ENCODE measurements at regions not wholly inside any gene's neighbourhood (a gene's known extent, or its start where the extent isn't known, plus 50 kb on each side); places are given as distances from the start of the nearest gene placed in this dataset.
"Not testable (repeated sequence)": the region's sequence is repeated elsewhere in the genome, so short reads cannot be mapped to it uniquely, and the experiment has no call there.

DNA sequence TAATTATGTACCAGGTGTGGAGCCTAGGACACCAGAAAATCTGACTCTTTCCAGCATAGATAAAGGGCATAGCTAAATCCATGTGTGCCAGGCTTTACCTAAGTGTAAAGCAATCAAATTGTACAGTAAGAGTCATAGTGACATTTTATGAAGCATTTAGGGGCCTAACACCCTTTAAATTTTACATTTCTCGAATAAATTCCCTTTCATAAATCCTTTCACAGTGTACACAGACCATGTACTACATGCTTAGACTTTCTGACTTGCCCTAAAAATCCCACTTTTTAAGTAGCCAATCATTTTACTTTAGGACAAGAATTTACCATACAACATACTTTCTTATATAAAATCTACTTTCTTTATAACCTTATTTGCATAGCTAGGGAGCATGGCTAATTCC lies 727.6 kb upstream of the LUZP2 start:
- DNase-seq (ENCODE audit: low spot score in 2 of 2): no peak
- intact Hi-C loops (cut with DNase I; ENCODE audit: low total_unique reads): no loop called here
- H3K4me3 ChIP-seq (ENCODE audit: low read depth, poor library complexity, severe bottlenecking): no peak overlapping the region
- 76 to 83% methylated on average over 1 of the region's 1 CpG for WGBS, 2 donors
- no peak for TF ChIP-seq POLR2A (IDR thresholded peaks at IDR 0.05)
- TF ChIP-seq, protein P1, sequence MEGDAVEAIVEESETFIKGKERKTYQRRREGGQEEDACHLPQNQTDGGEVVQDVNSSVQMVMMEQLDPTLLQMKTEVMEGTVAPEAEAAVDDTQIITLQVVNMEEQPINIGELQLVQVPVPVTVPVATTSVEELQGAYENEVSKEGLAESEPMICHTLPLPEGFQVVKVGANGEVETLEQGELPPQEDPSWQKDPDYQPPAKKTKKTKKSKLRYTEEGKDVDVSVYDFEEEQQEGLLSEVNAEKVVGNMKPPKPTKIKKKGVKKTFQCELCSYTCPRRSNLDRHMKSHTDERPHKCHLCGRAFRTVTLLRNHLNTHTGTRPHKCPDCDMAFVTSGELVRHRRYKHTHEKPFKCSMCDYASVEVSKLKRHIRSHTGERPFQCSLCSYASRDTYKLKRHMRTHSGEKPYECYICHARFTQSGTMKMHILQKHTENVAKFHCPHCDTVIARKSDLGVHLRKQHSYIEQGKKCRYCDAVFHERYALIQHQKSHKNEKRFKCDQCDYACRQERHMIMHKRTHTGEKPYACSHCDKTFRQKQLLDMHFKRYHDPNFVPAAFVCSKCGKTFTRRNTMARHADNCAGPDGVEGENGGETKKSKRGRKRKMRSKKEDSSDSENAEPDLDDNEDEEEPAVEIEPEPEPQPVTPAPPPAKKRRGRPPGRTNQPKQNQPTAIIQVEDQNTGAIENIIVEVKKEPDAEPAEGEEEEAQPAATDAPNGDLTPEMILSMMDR (IDR thresholded peaks at IDR 0.05): no peak

DNA sequence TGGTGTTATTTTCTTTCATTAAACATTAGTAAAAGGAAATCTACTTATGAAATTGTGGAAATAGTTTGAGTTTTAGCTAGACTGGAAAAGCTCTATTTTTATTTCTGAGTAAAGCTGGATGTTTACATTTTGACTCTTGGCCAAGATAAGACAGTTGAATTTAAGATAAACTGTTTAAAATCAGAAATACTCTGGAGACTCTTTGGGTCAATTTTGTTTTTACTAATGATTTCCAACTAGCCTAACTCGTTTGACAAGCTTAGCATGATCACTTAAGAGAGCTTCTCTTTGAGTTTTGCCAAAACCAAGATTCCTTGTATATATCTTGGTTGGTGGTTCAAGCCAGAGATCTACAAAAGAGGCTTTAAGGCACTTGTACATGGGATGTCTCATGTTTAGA lies 724.8 kb upstream of the LUZP2 start:
- no peak for DNase-seq (ENCODE audit: low spot score in 2 of 2)
- intact Hi-C loops (cut with DNase I; ENCODE audit: low total_unique reads): no loop called here
- no peak overlapping the region for H3K4me3 ChIP-seq (ENCODE audit: low read depth, poor library complexity, severe bottlenecking)
- WGBS, 2 donors: 26% methylated on average over 1 of the region's 1 CpG
- TF ChIP-seq, protein P1 (IDR thresholded peaks at IDR 0.05): no peak
- TF ChIP-seq POLR2A (IDR thresholded peaks at IDR 0.05): no peak

DNA sequence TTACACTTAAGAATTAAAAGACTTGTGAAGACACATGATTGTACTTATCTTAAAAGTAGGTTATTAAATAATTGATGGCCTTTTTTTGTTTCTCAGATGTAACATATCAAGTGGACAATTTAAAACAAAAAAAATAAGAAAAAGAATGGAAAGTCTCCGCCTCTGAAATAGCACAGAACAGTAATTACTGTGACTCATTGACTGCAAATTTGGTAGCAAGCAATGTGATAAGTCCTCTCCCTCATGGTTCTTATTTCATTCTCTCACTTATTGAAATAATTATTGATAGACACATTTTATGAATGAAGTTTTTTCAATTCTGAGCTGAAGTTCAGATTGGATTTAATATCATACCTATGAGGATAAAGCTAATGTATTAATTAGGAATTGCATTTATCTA lies 717.9 kb upstream of the LUZP2 start:
- 59 to 60% methylated on average over 1 of the region's 1 CpG for WGBS, 2 donors
- DNase-seq (ENCODE audit: low spot score in 2 of 2): no peak
- TF ChIP-seq, protein P1 (IDR thresholded peaks at IDR 0.05): no peak
- TF ChIP-seq POLR2A (IDR thresholded peaks at IDR 0.05): no peak
- intact Hi-C loops (cut with DNase I; ENCODE audit: low total_unique reads): no loop called here
- no peak overlapping the region for H3K4me3 ChIP-seq (ENCODE audit: low read depth, poor library complexity, severe bottlenecking)

DNA sequence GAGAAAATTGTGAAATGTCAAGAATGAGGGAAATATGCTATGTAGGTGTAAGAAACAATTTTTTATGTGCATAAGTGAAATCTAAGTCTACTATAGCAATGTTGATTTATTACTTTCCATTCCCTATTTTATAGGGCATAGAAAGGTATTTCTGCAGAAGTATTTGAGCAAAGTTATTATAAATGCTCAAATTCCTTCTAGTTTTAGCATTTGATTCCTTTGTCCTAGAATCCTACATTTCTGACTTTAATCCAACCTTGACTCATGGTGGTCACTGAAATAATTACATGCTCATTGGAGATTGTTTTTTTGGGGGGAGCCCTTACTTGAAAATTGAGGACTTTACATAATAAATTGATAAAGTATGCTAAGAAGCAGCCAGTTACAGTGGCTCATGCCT lies 716.6 kb upstream of the LUZP2 start:
- no peak for TF ChIP-seq POLR2A (IDR thresholded peaks at IDR 0.05)
- TF ChIP-seq, protein P1 (IDR thresholded peaks at IDR 0.05): no peak
- intact Hi-C loops (cut with DNase I; ENCODE audit: low total_unique reads): no loop called here

DNA sequence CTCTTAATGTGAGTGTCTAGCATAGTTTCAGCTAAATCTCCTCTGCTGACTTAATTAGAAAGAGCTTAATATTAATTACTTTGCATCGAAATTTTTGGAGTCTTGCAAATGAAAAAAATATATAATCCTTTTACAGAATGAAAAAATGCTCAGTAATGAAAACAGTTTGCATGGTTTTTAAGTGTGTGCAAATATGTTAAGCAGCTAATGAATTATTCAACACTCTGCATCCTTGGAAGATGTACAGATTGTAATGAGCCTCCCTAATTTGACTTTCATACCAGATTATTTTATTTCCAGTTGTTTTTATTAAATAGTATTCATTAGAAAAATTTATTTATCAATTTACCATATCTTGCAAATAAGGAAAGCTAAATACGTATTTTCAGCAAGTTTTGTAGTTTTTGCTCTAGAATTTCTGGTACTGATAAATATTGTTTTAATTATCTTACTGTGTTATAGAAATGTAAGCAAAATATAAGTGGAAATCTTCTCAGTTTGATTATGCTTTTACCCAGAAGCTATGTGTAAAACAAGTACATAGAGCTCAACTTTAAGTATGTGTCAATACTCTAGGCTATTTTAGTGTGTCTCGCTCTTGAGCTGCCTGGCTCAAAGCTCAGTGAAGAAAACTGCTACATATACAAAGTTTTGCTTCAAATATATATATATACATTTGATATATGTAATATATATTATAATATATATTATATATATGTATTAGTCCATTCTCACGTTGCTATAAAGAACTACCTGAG lies 714.9 kb upstream of the LUZP2 start:
- WGBS, 2 donors: 78 to 85% methylated on average over 4 of the region's 4 CpGs
- TF ChIP-seq POLR2A (IDR thresholded peaks at IDR 0.05): no peak
- TF ChIP-seq, protein P1 (IDR thresholded peaks at IDR 0.05): no peak
- no peak for DNase-seq (ENCODE audit: low spot score in 2 of 2)
- intact Hi-C loops (cut with DNase I; ENCODE audit: low total_unique reads): no loop called here
- H3K4me3 ChIP-seq (ENCODE audit: low read depth, poor library complexity, severe bottlenecking): no peak overlapping the region

More for the DNA sequence above, 716.6 kb upstream of the LUZP2 start:
- no peak overlapping the region for H3K4me3 ChIP-seq (ENCODE audit: low read depth, poor library complexity, severe bottlenecking)
- DNase-seq (ENCODE audit: low spot score in 2 of 2): no peak

DNA sequence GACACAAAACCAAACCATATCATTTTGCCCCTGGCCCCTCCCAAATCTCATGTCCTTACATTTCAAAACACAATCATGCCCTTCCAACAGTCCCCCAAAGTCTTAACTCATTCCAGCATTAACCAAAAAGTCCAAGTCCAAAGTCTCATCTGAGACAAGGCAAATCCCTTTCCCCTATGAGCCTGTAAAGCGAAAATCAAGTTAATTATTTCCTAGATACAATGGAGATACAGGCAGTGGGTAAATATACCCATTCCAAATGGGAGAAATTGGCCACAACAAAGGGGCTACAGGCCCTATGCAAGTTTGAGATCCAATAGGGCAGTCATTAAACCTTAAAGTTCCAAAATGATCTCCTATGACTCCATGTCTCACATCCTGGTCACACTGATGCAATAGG lies 709.9 kb upstream of the LUZP2 start:
- intact Hi-C loops (cut with DNase I; ENCODE audit: low total_unique reads); H3K4me3 ChIP-seq (ENCODE audit: low read depth, poor library complexity, severe bottlenecking); DNase-seq (ENCODE audit: low spot score in 2 of 2): not testable (repeated sequence)
- WGBS, 2 donors: 72 to 88% methylated on average over 1 of the region's 1 CpG
